ENCODE measurements at regions not wholly inside any gene's neighbourhood (a gene's known extent, or its start where the extent isn't known, plus 50 kb on each side); places are given as distances from the start of the nearest gene placed in this dataset.

GRCh38 chr2:173651891-173652290, 297.2 kb downstream of the CDCA7 start:
- TF ChIP-seq CTCF (conservative IDR thresholded peaks at IDR 0.05; ENCODE audit: low read depth, low read length) (no peak), EZH2 (IDR thresholded peaks at IDR 0.05; ENCODE audit: borderline replicate concordance, low read depth, low read length, poor library complexity, severe bottlenecking) (no peak)

All from A673 (cell line).